ENCODE measurements at regions not wholly inside any gene's neighbourhood (a gene's known extent, or its start where the extent isn't known, plus 50 kb on each side); places are given as distances from the start of the nearest gene placed in this dataset.

GRCh38 chr15:87340370-87340769 lies 916.2 kb downstream of the NTRK3 start:
- Histone ChIP-seq H3K9me3 (ENCODE audit: low read length) (no peaks in the 10 kb centered on the region), H3K79me2 (ENCODE audit: insufficient read depth, low read depth, low read length) (no peaks in the 10 kb centered on the region), H3K36me3 (ENCODE audit: insufficient read depth, low read length) (no peaks in the 10 kb centered on the region), H3K27ac (ENCODE audit: low read depth, low read length, poor library complexity, severe bottlenecking) (no peak overlapping the region), H3K9me2 (ENCODE audit: insufficient read depth, low read length) (no peaks in the 10 kb centered on the region), H4K20me1 (ENCODE audit: insufficient read depth, low read length) (no peaks in the 10 kb centered on the region), H2AFZ (ENCODE audit: low read length) (no peak overlapping the region), H3K4me1 (ENCODE audit: insufficient read depth, low read length, poor library complexity, severe bottlenecking) (no peaks in the 10 kb centered on the region), H3K4me3 (ENCODE audit: low read depth, low read length, poor library complexity, severe bottlenecking) (no peak overlapping the region), H3K4me2 (ENCODE audit: low read length) (no peak overlapping the region)
- POLR2A ChIA-PET: interaction anchor here (0.6 kb wide), 2 partner anchors 10 to 64 kb away, joined by 3 read pairs; no protein-coding TSS in a partner anchor
- no peak for DNase-seq (ENCODE audit: low spot score)
- CTCF ChIA-PET (ENCODE audit: unreplicated experiment): no interaction called here
- intact Hi-C loops (cut with micrococcal nuclease; ENCODE audit: unreplicated experiment): no loop called here
- TF ChIP-seq EZH2phosphoT487 (IDR thresholded peaks at IDR 0.05; ENCODE audit: borderline replicate concordance, low read depth, low read length) (no peak), CTCF (conservative IDR thresholded peaks at IDR 0.05; ENCODE audit: low read length) (no peak)
- no TSS peak for BruUV-seq (replicated peaks)

- BruUV-seq (replicated peaks): no TSS peak
- no peak overlapping the region for H2AFZ ChIP-seq (ENCODE audit: low read length)
- no peaks in the 10 kb centered on the region for H4K20me1 ChIP-seq (ENCODE audit: insufficient read depth, low read length)
- no peaks in the 10 kb centered on the region for H3K9me3 ChIP-seq (ENCODE audit: low read length)
- ChIA-PET CTCF (ENCODE audit: unreplicated experiment) (no interaction called here), POLR2A (no interaction called here)
- no peaks in the 10 kb centered on the region for H3K79me2 ChIP-seq (ENCODE audit: insufficient read depth, low read depth, low read length)
- intact Hi-C loops (cut with micrococcal nuclease; ENCODE audit: unreplicated experiment): no loop called here
- no peak overlapping the region for H3K4me3 ChIP-seq (ENCODE audit: low read depth, low read length, poor library complexity, severe bottlenecking)
- TF ChIP-seq CTCF (conservative IDR thresholded peaks at IDR 0.05; ENCODE audit: low read length) (no peak), EZH2phosphoT487 (IDR thresholded peaks at IDR 0.05; ENCODE audit: borderline replicate concordance, low read depth, low read length) (no peak)
- H3K4me2 ChIP-seq (ENCODE audit: low read length): no peak overlapping the region
- no peak for DNase-seq (ENCODE audit: low spot score)
- no peaks in the 10 kb centered on the region for H3K9me2 ChIP-seq (ENCODE audit: insufficient read depth, low read length)
- H3K4me1 ChIP-seq (ENCODE audit: insufficient read depth, low read length, poor library complexity, severe bottlenecking): no peaks in the 10 kb centered on the region
- no peaks in the 10 kb centered on the region for H3K36me3 ChIP-seq (ENCODE audit: insufficient read depth, low read length)
- no peak overlapping the region for H3K27ac ChIP-seq (ENCODE audit: low read depth, low read length, poor library complexity, severe bottlenecking)
These were observed 930.3 kb downstream of the NTRK3 start for GRCh38 chr15:87326269-87326668.

- Histone ChIP-seq H3K79me2 (ENCODE audit: insufficient read depth, low read depth, low read length) (no peaks in the 10 kb centered on the region), H3K9me3 (ENCODE audit: low read length) (no peaks in the 10 kb centered on the region), H3K4me1 (ENCODE audit: insufficient read depth, low read length, poor library complexity, severe bottlenecking) (no peaks in the 10 kb centered on the region), H2AFZ (ENCODE audit: low read length) (no peak overlapping the region), H3K36me3 (ENCODE audit: insufficient read depth, low read length) (no peaks in the 10 kb centered on the region), H3K4me3 (ENCODE audit: low read depth, low read length, poor library complexity, severe bottlenecking) (no peak overlapping the region), H4K20me1 (ENCODE audit: insufficient read depth, low read length) (no peaks in the 10 kb centered on the region), H3K4me2 (ENCODE audit: low read length) (no peak overlapping the region), H3K27ac (ENCODE audit: low read depth, low read length, poor library complexity, severe bottlenecking) (no peak overlapping the region), H3K9me2 (ENCODE audit: insufficient read depth, low read length) (no peaks in the 10 kb centered on the region)
- intact Hi-C loops (cut with micrococcal nuclease; ENCODE audit: unreplicated experiment): no loop called here
- CTCF ChIA-PET (ENCODE audit: unreplicated experiment): no interaction called here
- DNase-seq (ENCODE audit: low spot score): no peak
- TF ChIP-seq CTCF (conservative IDR thresholded peaks at IDR 0.05; ENCODE audit: low read length) (no peak), EZH2phosphoT487 (IDR thresholded peaks at IDR 0.05; ENCODE audit: borderline replicate concordance, low read depth, low read length) (no peak)
- no TSS peak for BruUV-seq (replicated peaks)
- POLR2A ChIA-PET: no interaction called here
These were observed 933.7 kb downstream of the NTRK3 start for GRCh38 chr15:87322870-87323269.

Data from OCI-LY7 (cell line).